GM23338 (cell line): ENCODE measurements at regions not wholly inside any gene's neighbourhood (a gene's known extent, or its start where the extent isn't known, plus 50 kb on each side); places are given as distances from the start of the nearest gene placed in this dataset.

Experiments
- EZH2phosphoT487 ChIP-seq: fragments of 200-600 bp; sonication (generic); IDR thresholded peaks from one replicate; pipeline ENCODE4 v1.8.1; 2018; ENCODE audit warnings: antibody characterized with exemption; ENCODE audit not compliant: unreplicated experiment
- POLR2AphosphoS5 ChIP-seq: IDR thresholded peaks from 2 replicates; pipeline ENCODE4 v1.6.1; 2016; ENCODE audit warnings: antibody characterized with exemption, low read depth
- STAT1 ChIP-seq: IDR thresholded peaks from one replicate; pipeline ENCODE4 v1.6.1; 2016; ENCODE audit warnings: antibody characterized with exemption; ENCODE audit not compliant: unreplicated experiment
- TF ChIP-seq, protein P1 (sequence below), 2 experiments: fragments of 200-600 bp in 1 of 2; sonication (generic) in 1 of 2; conservative IDR thresholded peaks; 2 replicates each; pipeline versions ENCODE4 v1.5.1 to v1.6.1; 2016 to 2017; ENCODE audit warnings: antibody characterized with exemption in 2 of 2, low read depth in 2 of 2, mild to moderate bottlenecking in 2 of 2, moderate library complexity in 1 of 2

DNA sequence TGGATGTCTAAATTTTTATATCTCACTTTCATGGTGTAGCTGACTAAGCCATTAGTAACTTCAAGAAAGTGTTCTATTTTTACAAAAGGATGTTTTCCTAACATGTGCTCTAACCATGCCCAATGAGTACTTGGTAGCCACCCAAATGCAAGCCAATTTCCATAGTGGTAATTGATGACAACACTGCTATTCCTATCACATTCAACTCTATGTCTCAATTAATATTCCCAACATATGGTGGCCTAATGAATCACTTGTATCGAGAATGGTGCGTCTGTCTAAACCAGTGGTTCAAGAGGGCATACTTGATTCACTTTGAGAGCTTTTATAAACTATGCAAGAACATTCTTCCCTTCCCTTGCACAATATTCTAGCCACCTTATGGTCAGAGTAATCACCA lies 112.9 kb upstream of the GPRIN3 start:
- TF ChIP-seq, protein P1, sequence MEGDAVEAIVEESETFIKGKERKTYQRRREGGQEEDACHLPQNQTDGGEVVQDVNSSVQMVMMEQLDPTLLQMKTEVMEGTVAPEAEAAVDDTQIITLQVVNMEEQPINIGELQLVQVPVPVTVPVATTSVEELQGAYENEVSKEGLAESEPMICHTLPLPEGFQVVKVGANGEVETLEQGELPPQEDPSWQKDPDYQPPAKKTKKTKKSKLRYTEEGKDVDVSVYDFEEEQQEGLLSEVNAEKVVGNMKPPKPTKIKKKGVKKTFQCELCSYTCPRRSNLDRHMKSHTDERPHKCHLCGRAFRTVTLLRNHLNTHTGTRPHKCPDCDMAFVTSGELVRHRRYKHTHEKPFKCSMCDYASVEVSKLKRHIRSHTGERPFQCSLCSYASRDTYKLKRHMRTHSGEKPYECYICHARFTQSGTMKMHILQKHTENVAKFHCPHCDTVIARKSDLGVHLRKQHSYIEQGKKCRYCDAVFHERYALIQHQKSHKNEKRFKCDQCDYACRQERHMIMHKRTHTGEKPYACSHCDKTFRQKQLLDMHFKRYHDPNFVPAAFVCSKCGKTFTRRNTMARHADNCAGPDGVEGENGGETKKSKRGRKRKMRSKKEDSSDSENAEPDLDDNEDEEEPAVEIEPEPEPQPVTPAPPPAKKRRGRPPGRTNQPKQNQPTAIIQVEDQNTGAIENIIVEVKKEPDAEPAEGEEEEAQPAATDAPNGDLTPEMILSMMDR (conservative IDR thresholded peaks at IDR 0.05; ENCODE audit: low read depth in 2 of 2) = no peak
- TF ChIP-seq STAT1 (no peak), POLR2AphosphoS5 (no peak), EZH2phosphoT487 (no peak)
